ENCODE measurements at regions not wholly inside any gene's neighbourhood (a gene's known extent, or its start where the extent isn't known, plus 50 kb on each side); places are given as distances from the start of the nearest gene placed in this dataset.
"Not testable (repeated sequence)": the region's sequence is repeated elsewhere in the genome, so short reads cannot be mapped to it uniquely, and the experiment has no call there.

DNA sequence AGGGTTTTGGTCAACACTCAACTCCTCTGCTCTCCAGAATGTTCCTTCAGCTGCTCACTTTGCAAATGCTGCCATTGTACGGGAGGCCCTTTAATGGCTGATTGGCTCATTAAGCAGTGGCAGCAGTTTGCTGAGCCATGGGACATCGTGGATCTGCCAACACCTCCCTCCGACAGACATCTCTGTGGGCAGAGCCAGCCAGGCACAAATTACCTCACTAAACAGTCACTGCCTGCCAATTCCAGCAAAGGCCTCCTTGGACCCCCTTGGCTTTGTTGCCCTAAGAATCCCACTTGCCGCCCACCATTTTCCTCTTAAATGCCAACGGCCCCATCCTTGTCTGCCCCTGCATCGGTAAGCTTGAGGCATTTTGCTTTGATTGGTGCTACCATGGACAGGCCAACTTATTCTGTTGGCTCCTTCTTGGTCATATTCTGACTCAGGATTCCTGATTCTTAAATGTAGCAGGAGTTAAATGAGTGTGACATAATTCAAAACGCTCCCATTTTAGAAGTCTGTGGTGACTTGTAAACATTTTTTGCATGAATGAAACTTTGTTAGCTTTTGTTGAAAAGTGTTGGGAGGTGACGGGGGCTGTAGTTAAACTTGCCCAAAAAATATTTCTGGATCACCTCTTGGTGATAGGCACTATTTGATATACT, 57.5 kb upstream of the LMO2 start:
- Histone ChIP-seq H3K4me3 (no peak overlapping the region), H3K9me3 (replicated peaks) (no peaks in the 10 kb centered on the region), H3K27me3 (ENCODE audit: low read depth) (no peaks in the 10 kb centered on the region), H3K36me3 (no peaks in the 10 kb centered on the region), H3K4me1 (peaks cover 3% of the 10 kb centered on the region), H3K27ac (replicated peaks) (no peak overlapping the region)
- no peak for DNase-seq
- TF ChIP-seq, protein P1, sequence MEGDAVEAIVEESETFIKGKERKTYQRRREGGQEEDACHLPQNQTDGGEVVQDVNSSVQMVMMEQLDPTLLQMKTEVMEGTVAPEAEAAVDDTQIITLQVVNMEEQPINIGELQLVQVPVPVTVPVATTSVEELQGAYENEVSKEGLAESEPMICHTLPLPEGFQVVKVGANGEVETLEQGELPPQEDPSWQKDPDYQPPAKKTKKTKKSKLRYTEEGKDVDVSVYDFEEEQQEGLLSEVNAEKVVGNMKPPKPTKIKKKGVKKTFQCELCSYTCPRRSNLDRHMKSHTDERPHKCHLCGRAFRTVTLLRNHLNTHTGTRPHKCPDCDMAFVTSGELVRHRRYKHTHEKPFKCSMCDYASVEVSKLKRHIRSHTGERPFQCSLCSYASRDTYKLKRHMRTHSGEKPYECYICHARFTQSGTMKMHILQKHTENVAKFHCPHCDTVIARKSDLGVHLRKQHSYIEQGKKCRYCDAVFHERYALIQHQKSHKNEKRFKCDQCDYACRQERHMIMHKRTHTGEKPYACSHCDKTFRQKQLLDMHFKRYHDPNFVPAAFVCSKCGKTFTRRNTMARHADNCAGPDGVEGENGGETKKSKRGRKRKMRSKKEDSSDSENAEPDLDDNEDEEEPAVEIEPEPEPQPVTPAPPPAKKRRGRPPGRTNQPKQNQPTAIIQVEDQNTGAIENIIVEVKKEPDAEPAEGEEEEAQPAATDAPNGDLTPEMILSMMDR (IDR thresholded peaks at IDR 0.05; ENCODE audit: borderline replicate concordance): no peak
- intact Hi-C loops (cut with micrococcal nuclease): no loop called here

DNA sequence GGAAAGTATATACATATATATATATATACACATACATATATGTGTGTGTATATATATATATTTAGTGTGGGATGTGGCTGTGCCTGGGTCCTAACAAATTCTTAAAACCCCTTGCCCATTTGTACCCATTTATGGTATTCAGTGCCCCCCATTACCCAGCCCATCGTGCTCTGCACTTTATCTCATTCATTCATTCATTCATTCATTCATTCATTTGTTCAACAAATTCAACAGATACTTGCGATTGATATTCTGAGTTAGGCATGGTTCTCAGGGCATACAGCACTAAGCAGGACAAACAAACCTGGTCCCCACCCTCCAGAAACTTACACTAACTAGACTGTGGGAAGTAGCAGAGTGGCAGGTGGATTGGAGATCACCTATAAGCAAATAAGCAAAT, 56.6 kb upstream of the LMO2 start:
- Histone ChIP-seq H3K4me3 (no peak overlapping the region), H3K9me3 (replicated peaks) (no peaks in the 10 kb centered on the region), H3K27me3 (ENCODE audit: low read depth) (no peaks in the 10 kb centered on the region), H3K27ac (replicated peaks) (no peak overlapping the region), H3K36me3 (no peaks in the 10 kb centered on the region), H3K4me1 (peaks cover 7% of the 10 kb centered on the region)
- intact Hi-C loops (cut with micrococcal nuclease): no loop called here
- DNase-seq: no peak
- TF ChIP-seq, protein P1 (IDR thresholded peaks at IDR 0.05; ENCODE audit: borderline replicate concordance): no peak

DNA sequence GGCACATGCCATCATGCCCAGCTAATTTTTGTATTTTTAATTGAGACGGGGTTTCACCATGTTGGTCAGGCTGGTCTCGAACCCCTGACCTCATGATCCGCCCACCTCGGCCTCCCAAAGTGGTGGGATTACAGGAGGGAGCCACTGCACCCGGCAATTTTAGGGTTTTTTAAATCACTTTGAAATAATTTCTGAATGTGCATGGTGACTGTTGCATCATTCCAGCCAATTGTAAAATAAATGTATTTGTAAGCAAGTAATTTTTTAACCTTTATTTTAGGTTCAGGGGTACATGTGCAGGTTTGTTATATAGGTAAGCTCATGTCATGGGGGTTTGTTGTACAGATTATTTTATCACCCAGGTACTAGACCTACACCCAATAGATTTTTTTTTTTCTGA, 56.0 kb upstream of the LMO2 start:
- DNase-seq; intact Hi-C loops (cut with micrococcal nuclease); H3K36me3 ChIP-seq; H3K27me3 ChIP-seq (ENCODE audit: low read depth); H3K9me3 ChIP-seq (replicated peaks); H3K4me3 ChIP-seq; H3K27ac ChIP-seq (replicated peaks): not testable (repeated sequence)
- peaks cover 13% of the 10 kb centered on the region for H3K4me1 ChIP-seq

DNA sequence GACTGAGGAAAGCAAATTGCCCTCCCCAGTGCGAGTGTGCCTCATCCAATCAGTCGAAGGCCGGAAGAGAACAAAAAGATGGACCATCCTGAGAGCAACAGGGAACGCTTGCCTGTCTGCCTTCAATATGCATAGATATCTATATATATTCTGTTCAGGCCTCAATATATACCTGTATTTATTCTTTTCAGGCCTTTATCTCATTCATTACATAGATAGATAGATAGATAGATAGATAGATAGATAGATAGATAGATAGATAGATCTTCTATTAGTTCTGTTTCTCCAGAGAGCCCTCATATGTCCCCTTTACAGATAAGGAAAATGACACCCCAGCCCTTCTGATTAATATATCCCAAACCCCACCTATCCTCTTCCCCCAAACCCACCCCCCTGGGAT, 55.1 kb upstream of the LMO2 start:
- TF ChIP-seq, protein P1 (IDR thresholded peaks at IDR 0.05; ENCODE audit: borderline replicate concordance): no peak
- Histone ChIP-seq H3K9me3 (replicated peaks) (no peaks in the 10 kb centered on the region), H3K27ac (replicated peaks) (no peak overlapping the region), H3K36me3 (no peaks in the 10 kb centered on the region), H3K4me1 (peaks cover 22% of the 10 kb centered on the region), H3K27me3 (ENCODE audit: low read depth) (no peaks in the 10 kb centered on the region), H3K4me3 (no peak overlapping the region)
- intact Hi-C loops (cut with micrococcal nuclease): no loop called here
- DNase-seq: no peak

DNA sequence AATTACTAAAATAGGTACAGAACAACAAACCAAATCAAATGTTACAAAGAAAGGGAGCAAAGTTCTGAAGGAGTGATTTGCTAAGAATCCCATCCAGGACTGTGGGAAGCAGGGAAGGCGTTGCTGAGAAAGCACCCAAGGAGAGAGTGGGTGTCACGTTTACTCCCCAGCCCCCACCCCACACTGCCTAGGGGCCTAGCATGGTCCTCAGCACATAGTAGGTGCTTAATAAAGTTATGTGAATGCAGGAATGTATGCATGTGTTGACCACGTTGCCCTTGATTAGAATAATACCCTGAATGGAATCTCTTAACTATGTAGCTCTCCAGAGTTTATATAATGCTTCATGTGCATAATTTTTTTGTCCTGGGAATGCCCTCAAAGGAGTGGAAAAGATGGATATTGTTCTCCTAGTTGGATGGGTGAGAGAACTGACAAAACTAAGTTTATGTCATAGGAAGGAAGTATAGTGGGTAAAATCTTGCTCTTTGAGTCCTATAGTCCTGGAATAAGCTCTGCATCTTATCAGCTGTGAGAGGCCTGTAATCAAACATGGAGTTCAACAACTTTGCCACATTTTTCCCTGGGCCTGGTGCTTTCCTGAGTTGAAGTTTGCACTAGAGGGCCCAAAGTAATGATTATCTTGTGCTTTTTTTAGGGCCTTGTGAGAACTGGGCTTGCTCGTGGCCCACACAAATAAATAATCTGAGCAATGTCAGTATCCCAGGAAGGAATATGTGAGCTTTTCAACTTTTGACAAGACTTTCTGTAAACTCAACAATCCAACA, 53.8 kb upstream of the LMO2 start:
- intact Hi-C loops (cut with micrococcal nuclease): no loop called here
- Histone ChIP-seq H3K4me3 (no peak overlapping the region), H3K9me3 (replicated peaks) (no peaks in the 10 kb centered on the region), H3K27ac (replicated peaks) (no peak overlapping the region), H3K4me1 (peaks cover 34% of the 10 kb centered on the region), H3K36me3 (no peaks in the 10 kb centered on the region), H3K27me3 (ENCODE audit: low read depth) (no peaks in the 10 kb centered on the region)
- no peak for DNase-seq
- TF ChIP-seq, protein P1 (IDR thresholded peaks at IDR 0.05; ENCODE audit: borderline replicate concordance): no peak

Data from left ventricle myocardium inferior (tissue), 1 donor.